ENCODE measurements at regions not wholly inside any gene's neighbourhood (a gene's known extent, or its start where the extent isn't known, plus 50 kb on each side); places are given as distances from the start of the nearest gene placed in this dataset.

DNA sequence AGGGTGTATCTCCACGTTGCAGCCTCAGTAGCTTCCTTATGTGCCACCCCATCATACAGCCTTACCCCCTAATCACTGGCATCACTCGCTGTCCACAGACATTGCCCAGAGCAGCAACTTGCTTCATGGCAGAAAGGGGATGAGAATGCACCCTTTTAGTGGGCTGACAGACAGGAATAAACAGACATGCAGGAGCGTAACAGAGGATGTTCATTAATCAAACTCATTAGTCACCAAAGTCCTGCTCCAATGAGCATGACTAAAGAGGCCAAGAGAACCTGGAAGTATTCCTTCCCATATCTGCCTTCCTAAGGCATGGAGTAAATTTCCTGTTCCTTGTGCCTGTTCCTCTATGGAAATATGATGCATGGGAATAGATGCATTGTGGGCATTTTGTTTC lies 197.0 kb downstream of the PHLDA1 start:
- no peak for DNase-seq (ENCODE audit: low spot score)

DNA sequence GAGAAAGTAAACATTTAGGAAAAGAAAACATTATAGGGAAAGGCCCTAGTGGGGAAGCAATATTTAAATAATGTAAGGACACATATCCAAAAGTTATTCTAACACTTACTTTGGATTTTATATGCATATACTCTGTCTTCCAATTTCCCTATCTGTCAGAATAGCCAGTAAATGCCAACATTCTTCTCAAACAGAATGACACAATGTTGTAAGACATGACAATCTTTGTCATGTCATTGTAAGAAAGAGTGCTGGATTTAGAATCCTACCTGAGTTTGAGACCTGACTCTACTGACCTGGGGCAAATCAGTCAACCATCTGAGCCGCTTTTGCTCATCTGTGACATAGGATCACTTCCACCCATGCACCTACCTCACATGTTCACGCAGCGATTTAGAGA lies 198.3 kb downstream of the PHLDA1 start:
- DNase-seq (ENCODE audit: low spot score): no peak

GRCh38 chr12:75831402-75831801 lies 200.2 kb downstream of the PHLDA1 start:
- no peak for DNase-seq (ENCODE audit: low spot score)

DNA sequence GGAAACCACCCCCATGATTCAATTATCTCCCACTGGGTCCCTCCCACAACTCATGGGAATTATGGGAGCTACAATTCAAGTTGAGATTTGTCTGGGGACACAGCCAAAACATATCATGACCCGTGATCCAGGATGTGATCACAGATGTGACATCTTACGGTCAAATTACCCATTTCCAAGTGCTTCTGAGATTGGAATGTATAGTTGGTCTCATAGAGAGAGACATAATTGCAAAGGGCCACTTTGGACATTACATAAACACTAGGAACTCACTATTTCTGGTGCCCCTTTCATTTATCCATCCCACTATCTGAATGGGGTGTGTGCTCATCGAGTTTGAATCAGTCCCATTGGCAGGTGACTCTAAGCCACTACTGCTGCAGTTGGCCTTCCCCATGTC lies 204.5 kb downstream of the PHLDA1 start:
- no peak for DNase-seq (ENCODE audit: low spot score)

DNA sequence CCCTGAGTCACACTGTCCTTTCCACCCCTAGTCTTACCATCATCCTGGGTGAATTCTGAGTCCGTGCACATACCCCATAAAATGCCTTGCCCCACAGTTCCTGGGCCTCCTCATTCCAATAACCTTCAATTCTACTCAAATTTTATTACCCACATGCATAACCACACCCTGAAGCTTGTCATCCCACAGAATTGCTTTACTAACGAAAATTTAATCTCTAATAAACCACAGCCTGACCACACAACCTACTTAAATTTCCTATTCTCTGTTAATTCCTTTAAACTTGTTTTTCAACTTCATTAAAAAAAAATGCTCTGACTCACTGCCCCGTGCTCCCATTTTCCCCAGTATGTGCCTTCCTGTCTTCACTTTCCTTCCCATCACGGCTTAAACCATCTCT lies 205.9 kb downstream of the PHLDA1 start:
- DNase-seq (ENCODE audit: low spot score): no peak

GRCh38 chr12:75823475-75823874 lies 208.1 kb downstream of the PHLDA1 start:
- DNase-seq (ENCODE audit: low spot score): no peak

- DNase-seq (ENCODE audit: low spot score): no peak
These were observed 209.2 kb downstream of the PHLDA1 start for GRCh38 chr12:75822416-75822815.

GRCh38 chr12:75820848-75821578 lies 210.6 kb downstream of the PHLDA1 start:
- peak; percentile 55 for DNase-seq (ENCODE audit: low spot score)

- DNase-seq (ENCODE audit: low spot score): no peak
These were observed 211.5 kb downstream of the PHLDA1 start for GRCh38 chr12:75820071-75820470.

- no peak for DNase-seq (ENCODE audit: low spot score)
These were observed 212.1 kb downstream of the PHLDA1 start for GRCh38 chr12:75819512-75819911.

DNA sequence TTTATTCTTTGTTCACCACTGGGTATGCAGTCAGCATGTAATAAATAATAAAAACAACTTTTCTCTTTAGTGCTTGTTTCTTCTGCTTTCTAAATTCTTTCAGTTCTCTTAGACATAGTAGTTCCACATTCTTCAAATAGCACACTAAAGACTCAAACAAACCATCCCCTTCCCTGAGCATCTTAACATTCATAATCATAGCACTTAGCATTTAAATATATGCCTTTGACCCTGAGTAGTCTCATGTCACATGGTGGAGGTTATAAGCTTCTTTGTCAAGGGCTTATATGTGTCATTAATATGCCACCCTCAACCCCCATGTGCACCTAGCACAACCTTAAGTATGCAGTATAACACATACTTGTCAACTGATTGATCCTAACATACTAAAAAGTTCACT lies 212.7 kb downstream of the PHLDA1 start:
- DNase-seq (ENCODE audit: low spot score): no peak

DNA sequence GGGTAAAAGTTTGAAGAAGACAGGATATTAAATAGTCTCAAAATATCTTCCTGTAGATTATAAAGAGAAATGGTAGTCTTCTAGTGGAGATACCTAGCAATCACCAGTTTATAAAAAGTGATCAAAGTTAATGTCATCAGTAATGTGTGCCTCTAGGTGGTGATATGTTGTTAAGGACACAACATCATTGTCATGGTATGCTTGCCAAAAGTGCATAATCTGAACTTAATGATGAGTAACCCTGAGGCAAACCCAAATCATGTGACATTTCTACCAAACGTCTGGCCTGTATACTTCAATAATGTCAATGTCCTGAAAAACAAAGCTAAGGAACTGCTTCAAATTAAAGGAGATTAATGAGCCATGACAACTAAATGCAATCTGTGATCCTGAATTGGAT lies 214.7 kb downstream of the PHLDA1 start:
- no peak for DNase-seq (ENCODE audit: low spot score)

DNA sequence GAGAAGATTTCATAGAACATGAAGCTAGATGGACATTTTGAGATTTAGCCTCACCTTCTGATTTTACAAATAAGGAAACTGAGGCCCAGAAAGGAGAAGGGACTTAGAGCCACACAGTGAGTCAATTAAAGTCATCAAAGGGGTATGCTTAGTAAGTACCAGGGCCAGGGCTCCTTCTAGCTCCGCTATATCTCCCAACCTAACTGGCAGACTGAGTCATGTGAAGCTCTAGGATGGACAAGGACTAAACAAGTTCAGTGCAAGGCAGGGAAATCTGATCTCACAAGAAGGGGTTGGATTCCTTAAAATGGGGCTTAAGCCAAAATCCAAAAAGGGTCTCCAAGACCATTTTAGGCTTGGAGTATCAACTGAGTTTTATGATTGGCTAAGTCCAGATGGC lies 215.8 kb downstream of the PHLDA1 start:
- no peak for DNase-seq (ENCODE audit: low spot score)

- no peak for DNase-seq (ENCODE audit: low spot score)
These were observed 216.5 kb downstream of the PHLDA1 start for GRCh38 chr12:75814851-75815754.

DNA sequence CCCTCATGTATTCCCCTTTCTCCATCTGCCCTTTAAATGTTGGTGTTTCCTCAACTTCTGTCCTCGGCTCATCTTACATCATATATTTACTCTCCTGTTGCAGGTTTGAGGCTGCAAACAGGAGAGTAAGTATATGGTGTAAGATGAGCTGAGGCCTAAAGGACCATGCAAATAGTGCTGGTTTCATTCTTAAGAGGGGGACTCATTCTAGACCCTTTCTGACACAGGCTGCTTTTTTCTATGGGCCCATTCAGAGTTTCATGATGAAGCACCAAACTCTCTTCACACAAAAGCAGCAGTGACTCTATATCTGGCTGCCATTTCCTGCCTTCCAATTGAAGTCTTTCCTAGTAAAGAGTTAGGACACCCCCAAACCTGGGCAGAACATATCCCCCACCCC lies 218.5 kb downstream of the PHLDA1 start:
- DNase-seq (ENCODE audit: low spot score): no peak

DNA sequence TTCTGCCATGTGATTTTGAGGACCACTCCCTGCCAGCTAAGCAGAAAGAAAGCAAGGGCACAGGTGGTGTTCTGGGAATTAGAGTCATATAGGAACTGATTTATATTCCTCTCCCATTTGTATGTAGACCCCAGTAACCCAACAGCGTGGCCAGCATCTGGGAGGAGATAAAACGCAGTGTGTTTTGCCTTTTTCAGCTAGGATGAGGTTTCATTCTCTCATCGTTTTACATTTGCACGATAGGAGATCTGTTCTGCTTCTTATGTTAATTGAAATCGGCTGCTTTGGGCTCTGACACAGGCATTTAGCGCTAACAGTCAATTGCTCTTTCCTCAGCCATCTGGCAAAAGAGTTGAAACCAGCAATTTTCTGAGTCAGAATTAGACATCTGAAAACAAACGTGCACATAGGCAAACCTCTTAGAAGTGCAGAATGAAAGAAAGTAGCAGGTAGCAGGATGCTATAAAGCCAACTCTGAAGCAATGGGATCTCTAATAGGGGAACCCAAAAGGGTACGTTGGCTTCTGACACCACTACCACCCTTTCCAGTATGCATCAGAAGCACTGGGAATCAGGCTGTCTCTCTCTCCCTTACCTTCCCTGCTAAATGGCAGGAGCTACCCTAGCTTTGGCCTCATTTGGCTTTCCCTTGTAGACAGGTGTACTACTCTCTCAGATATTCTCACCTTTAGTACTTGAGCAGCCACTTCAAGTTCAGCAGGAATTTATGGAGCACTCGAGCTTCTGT lies 219.1 kb downstream of the PHLDA1 start:
- DNase-seq (ENCODE audit: low spot score): no peak

GRCh38 chr12:75809746-75810145 lies 221.8 kb downstream of the PHLDA1 start:
- no peak for DNase-seq (ENCODE audit: low spot score)

GRCh38 chr12:75807494-75807893 lies 224.1 kb downstream of the PHLDA1 start:
- no peak for DNase-seq (ENCODE audit: low spot score)

DNA sequence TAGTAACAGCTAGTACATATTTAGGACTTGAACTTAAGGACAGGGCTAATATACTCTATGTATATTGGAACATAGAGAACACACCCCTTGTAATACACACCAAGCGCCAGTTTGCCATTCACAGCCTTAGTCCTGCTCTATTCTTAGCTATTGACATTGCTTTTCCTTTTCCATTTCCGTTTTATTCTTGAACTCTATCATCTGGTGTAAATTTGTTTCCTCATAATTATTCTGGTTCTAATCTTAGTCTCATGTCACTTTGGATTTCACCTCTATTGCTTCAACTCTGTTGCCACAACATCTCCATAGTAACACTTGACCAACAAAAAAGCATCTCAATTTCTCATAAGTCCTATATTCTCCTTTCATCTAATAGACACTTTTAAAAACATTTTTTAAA lies 225.7 kb downstream of the PHLDA1 start:
- no peak for DNase-seq (ENCODE audit: low spot score)

GRCh38 chr12:75805320-75805719 lies 226.3 kb downstream of the PHLDA1 start:
- no peak for DNase-seq (ENCODE audit: low spot score)

DNA sequence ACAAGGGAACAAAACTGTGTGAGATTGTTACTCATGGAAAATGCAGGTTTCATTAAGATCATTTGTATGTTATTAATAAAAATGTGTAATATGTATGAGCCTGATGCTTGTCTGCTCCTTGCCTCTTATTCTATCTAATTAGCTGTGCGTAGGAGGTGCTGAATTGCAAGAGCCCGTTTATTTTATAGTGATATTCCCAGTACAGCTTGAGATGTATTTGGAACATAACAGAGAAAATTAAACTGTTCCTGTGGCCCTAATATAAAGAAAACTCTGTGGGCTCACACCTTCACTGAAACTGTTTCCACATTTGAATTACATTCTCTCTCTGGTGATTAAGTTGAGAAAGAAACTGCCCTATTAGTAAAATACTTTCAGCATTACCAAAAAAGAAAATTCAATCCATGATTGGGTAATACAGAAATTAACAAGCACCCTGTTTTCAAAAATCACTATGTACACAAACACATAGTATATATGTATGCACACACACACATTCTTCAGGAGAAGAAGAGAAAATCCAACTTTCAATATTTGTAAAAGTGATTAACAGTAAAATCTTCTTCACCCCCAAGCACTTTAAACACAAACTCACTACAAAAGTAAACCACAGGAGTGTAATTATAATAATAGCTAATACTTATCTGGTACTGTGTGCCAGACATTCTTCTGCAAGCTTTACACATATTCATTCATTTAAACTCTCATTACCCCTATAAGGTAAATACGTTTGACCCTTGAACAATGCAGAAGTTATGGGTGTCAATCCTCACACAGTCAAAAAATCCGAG lies 233.2 kb downstream of the PHLDA1 start:
- no peak for DNase-seq (ENCODE audit: low spot score)

DNA sequence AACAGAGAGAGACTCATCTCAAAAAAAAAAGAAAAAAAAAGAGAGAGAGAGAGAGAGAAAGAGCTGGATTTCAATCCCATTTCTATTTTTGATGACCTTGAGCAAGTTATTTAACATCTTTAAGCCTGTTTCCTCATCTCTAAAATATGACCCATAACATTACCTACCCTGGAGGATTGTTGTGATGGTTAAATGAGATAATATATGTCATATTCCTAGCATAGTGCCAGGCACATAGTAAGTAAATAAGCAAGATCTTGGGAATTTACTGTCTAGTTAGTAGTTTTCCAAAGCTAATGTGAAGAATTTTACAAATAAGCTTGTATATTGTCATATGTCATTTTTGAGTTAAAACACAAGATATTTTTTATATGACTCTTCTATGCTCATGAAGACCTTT lies 236.5 kb downstream of the PHLDA1 start:
- no peak for DNase-seq (ENCODE audit: low spot score)
